ENCODE measurements at regions not wholly inside any gene's neighbourhood (a gene's known extent, or its start where the extent isn't known, plus 50 kb on each side); places are given as distances from the start of the nearest gene placed in this dataset.

DNA sequence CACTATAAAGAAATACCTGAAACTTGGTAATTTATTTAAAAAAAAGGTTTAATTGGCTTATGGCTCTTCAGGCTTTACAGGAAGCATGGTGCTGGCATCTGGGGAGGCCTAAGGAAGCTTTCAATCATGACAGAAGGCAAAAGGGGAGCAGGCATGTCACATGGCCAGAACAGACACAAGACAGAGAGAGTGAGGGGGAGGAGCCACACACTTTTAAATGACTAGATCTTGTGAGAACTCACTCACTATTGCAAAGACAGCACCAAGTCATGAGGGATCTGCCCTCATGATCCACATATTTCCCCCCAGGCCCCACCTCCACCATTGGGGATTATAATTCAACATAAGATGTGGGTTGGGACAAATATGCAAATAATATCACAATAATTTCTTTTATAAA lies 355.6 kb downstream of the DAD1 start:
- no peaks in the 10 kb centered on the region for H4K20me1 ChIP-seq (ENCODE audit: insufficient read depth)
- TF ChIP-seq SIN3A (IDR thresholded peaks at IDR 0.05; ENCODE audit: low read depth), result no peak
- TF ChIP-seq EGR1 (IDR thresholded peaks at IDR 0.05; ENCODE audit: low read depth), result no peak
- TF ChIP-seq, protein P1, sequence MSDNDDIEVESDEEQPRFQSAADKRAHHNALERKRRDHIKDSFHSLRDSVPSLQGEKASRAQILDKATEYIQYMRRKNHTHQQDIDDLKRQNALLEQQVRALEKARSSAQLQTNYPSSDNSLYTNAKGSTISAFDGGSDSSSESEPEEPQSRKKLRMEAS (IDR thresholded peaks at IDR 0.05), result no peak
- H3K4me1 ChIP-seq (ENCODE audit: control insufficient read depth in 1 of 2, insufficient read depth in 2 of 2, low read length in 2 of 2), result no peaks in the 10 kb centered on the region
- DNase-seq (ENCODE audit: low read depth, low spot score) (no peak), ATAC-seq (no peak)
- H3K27ac ChIP-seq (ENCODE audit: low read depth, low read length), result no peak overlapping the region
- no TSS peak for BruUV-seq (replicated peaks)
- H3K4me3 ChIP-seq (replicated peaks in 1 of 2; ENCODE audit: low read depth in 1 of 2, low read length in 2 of 2), result no peak overlapping the region
- POLR2A ChIA-PET, result no interaction called here
- CTCF ChIA-PET, result interaction anchor here (0.6 kb wide), 1 partner anchor 14 kb away, joined by 3 read pairs; no protein-coding TSS in a partner anchor
- H3K27me3 ChIP-seq (ENCODE audit: insufficient read depth, low read length), result peaks cover 14% of the 10 kb centered on the region
- H3K9ac ChIP-seq (ENCODE audit: low read length), result no peak overlapping the region
- no peak overlapping the region for H3K4me2 ChIP-seq (ENCODE audit: low read length)
- intact Hi-C loops (cut with micrococcal nuclease), result no loop called here
- no peaks in the 10 kb centered on the region for H3K9me2 ChIP-seq (ENCODE audit: insufficient read depth)
- H3K9me3 ChIP-seq (ENCODE audit: control insufficient read depth in 1 of 2, insufficient read depth in 1 of 2, low read depth in 1 of 2, low read length in 2 of 2), result no peaks in the 10 kb centered on the region
- H2AFZ ChIP-seq (ENCODE audit: low read depth, low read length, poor library complexity, severe bottlenecking), result no peak overlapping the region
- no peaks in the 10 kb centered on the region for H3K36me3 ChIP-seq (ENCODE audit: control insufficient read depth in 1 of 2, insufficient read depth in 2 of 2, low read length in 2 of 2)
- H3K79me2 ChIP-seq (ENCODE audit: insufficient read depth, low read length), result no peaks in the 10 kb centered on the region
- RAD21 ChIA-PET (ENCODE audit: low non-redundant PET in 1 of 2, low total read pairs in 2 of 2, uncharacterized antibody in 2 of 2, unreplicated experiment in 2 of 2), result no interaction called here

DNA sequence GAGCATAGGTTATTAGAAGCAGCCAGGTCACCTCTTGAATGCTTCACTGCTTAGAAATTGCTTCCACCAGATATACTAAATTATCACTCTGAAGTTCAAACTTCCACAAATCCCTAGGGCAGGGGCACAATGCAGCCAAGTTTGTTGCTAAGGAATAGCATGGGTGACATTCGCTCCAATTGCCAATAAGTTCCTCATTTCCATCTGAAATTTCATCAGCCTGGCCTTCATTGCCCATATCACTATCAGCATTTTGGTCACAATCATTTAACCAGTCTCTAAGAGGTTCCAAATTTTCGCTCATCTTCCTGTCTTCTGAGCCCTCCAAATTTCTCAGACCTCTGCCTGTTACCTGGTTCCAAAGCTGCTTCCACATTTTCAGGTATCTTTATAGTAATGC lies 356.1 kb downstream of the DAD1 start:
- Histone ChIP-seq H3K27me3 (ENCODE audit: insufficient read depth, low read length) (peaks cover 16% of the 10 kb centered on the region), H3K36me3 (ENCODE audit: control insufficient read depth in 1 of 2, insufficient read depth in 2 of 2, low read length in 2 of 2) (no peaks in the 10 kb centered on the region), H3K9me3 (ENCODE audit: control insufficient read depth in 1 of 2, insufficient read depth in 1 of 2, low read depth in 1 of 2, low read length in 2 of 2) (no peaks in the 10 kb centered on the region), H2AFZ (ENCODE audit: low read depth, low read length, poor library complexity, severe bottlenecking) (no peak overlapping the region), H4K20me1 (ENCODE audit: insufficient read depth) (no peaks in the 10 kb centered on the region), H3K9ac (ENCODE audit: low read length) (no peak overlapping the region), H3K4me2 (ENCODE audit: low read length) (no peak overlapping the region), H3K27ac (ENCODE audit: low read depth, low read length) (no peak overlapping the region), H3K4me3 (replicated peaks in 1 of 2; ENCODE audit: low read depth in 1 of 2, low read length in 2 of 2) (no peak overlapping the region), H3K79me2 (ENCODE audit: insufficient read depth, low read length) (no peaks in the 10 kb centered on the region), H3K4me1 (ENCODE audit: control insufficient read depth in 1 of 2, insufficient read depth in 2 of 2, low read length in 2 of 2) (no peaks in the 10 kb centered on the region), H3K9me2 (ENCODE audit: insufficient read depth) (no peaks in the 10 kb centered on the region)
- ChIA-PET POLR2A (no interaction called here), RAD21 (ENCODE audit: low non-redundant PET in 1 of 2, low total read pairs in 2 of 2, uncharacterized antibody in 2 of 2, unreplicated experiment in 2 of 2) (no interaction called here), CTCF (interaction anchor here (0.6 kb wide), 1 partner anchor 14 kb away, joined by 3 read pairs; no protein-coding TSS in a partner anchor)
- no peak for ATAC-seq
- intact Hi-C loops (cut with micrococcal nuclease), result no loop called here
- TF ChIP-seq SIN3A (IDR thresholded peaks at IDR 0.05; ENCODE audit: low read depth), result no peak
- TF ChIP-seq EGR1 (IDR thresholded peaks at IDR 0.05; ENCODE audit: low read depth), result no peak
- no peak for TF ChIP-seq JUND (IDR thresholded peaks at IDR 0.05)
- TF ChIP-seq ELF1 (IDR thresholded peaks at IDR 0.05; ENCODE audit: borderline replicate concordance, low read depth), result no peak
- TF ChIP-seq EZH2 (IDR thresholded peaks at IDR 0.05), result no peak
- TF ChIP-seq CEBPB (IDR thresholded peaks at IDR 0.05; ENCODE audit: low read depth), result no peak
- TF ChIP-seq, protein P2, sequence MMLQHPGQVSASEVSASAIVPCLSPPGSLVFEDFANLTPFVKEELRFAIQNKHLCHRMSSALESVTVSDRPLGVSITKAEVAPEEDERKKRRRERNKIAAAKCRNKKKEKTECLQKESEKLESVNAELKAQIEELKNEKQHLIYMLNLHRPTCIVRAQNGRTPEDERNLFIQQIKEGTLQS (IDR thresholded peaks at IDR 0.05), result no peak
- TF ChIP-seq SRF (IDR thresholded peaks at IDR 0.05; ENCODE audit: low read depth), result no peak
- TF ChIP-seq FOSL1 (IDR thresholded peaks at IDR 0.05; ENCODE audit: low read depth), result no peak
- no TSS peak for BruUV-seq (replicated peaks)
- no peak for DNase-seq (ENCODE audit: low read depth, low spot score)
